NCI-H69 (cell line): ENCODE measurements at regions not wholly inside any gene's neighbourhood (a gene's known extent, or its start where the extent isn't known, plus 50 kb on each side); places are given as distances from the start of the nearest gene placed in this dataset.
A peak's percentile ranks its signal among the peaks of the same experiment; 100 is the strongest.
"Not testable (repeated sequence)": the region's sequence is repeated elsewhere in the genome, so short reads cannot be mapped to it uniquely, and the experiment has no call there.

Experiments used
- DNase-seq: peaks from one replicate; lab custom pipeline; 2025; lab: John Stamatoyannopoulos, UW

GRCh38 chr6:21742238-21742660 is 148.7 kb downstream of the SOX4 start:
- DNase-seq, result peak; percentile 93

GRCh38 chr6:21744331-21744730 is 150.8 kb downstream of the SOX4 start:
- DNase-seq, result no peak

- DNase-seq, result no peak
Observed at GRCh38 chr6:21745543-21746337, 152.2 kb downstream of the SOX4 start.

- no peak for DNase-seq
Observed at GRCh38 chr6:21747441-21747840, 153.9 kb downstream of the SOX4 start.

- peak; percentile 96 for DNase-seq
Observed at GRCh38 chr6:21748343-21749056, 154.9 kb downstream of the SOX4 start.

- DNase-seq, result peak; percentile 97
Observed at GRCh38 chr6:21749754-21750153, 156.2 kb downstream of the SOX4 start.

- peak; percentile 69 for DNase-seq
Observed at GRCh38 chr6:21750575-21750974, 157.0 kb downstream of the SOX4 start.

- DNase-seq, result peak; percentile 53
Observed at GRCh38 chr6:21751608-21752007, 158.1 kb downstream of the SOX4 start.

GRCh38 chr6:21752054-21752811 is 158.7 kb downstream of the SOX4 start:
- no peak for DNase-seq

GRCh38 chr6:21753241-21754108 is 159.9 kb downstream of the SOX4 start:
- no peak for DNase-seq

- DNase-seq, result no peak
Observed at GRCh38 chr6:21754891-21755290, 161.3 kb downstream of the SOX4 start.

GRCh38 chr6:21756487-21756886 is 162.9 kb downstream of the SOX4 start:
- DNase-seq, result no peak

GRCh38 chr6:21757392-21757791 is 163.8 kb downstream of the SOX4 start:
- not testable (repeated sequence) for DNase-seq

- no peak for DNase-seq
Observed at GRCh38 chr6:21759721-21760120, 166.2 kb downstream of the SOX4 start.

- DNase-seq, result not testable (repeated sequence)
Observed at GRCh38 chr6:21761053-21761730, 167.6 kb downstream of the SOX4 start.

- no peak for DNase-seq
Observed at GRCh38 chr6:21764989-21765388, 171.4 kb downstream of the SOX4 start.

GRCh38 chr6:21767891-21768648 is 174.5 kb downstream of the SOX4 start:
- no peak for DNase-seq

- no peak for DNase-seq
Observed at GRCh38 chr6:21769405-21769861, 175.9 kb downstream of the SOX4 start.

GRCh38 chr6:21769968-21770367 is 176.4 kb downstream of the SOX4 start:
- no peak for DNase-seq

GRCh38 chr6:21771626-21772320 is 178.2 kb downstream of the SOX4 start:
- no peak for DNase-seq
